Activated T-helper 2 cell treated with anti-CD3 and anti-CD28 coated beads, Interferon-gamma antibody, Interleukin-2, Interleukin-4, amounts not matched to agents 10 μg/mL and 5 μg/mL and 100 μg/mL, durations not matched to agents 14 hours and 24 hours and 36 hours (primary cell): ENCODE measurements at regions not wholly inside any gene's neighbourhood (a gene's known extent, or its start where the extent isn't known, plus 50 kb on each side); places are given as distances from the start of the nearest gene placed in this dataset.
"Not testable (repeated sequence)": the region's sequence is repeated elsewhere in the genome, so short reads cannot be mapped to it uniquely, and the experiment has no call there.

ENCODE experiments used
- DNase-seq: peaks from one replicate; pipeline ENCODE4 v3.0.0; 2021; ENCODE audit warnings: low spot score
- H3K27ac Mint-ChIP-seq: one replicate; pipeline ENCODE4 v1.8.0; 2021; ENCODE audit warnings: mixed read lengths
- H3K27me3 Mint-ChIP-seq: one replicate; pipeline ENCODE4 v1.8.0; 2021; ENCODE audit warnings: low read depth, mixed read lengths
- H3K36me3 Mint-ChIP-seq: one replicate; pipeline ENCODE4 v1.8.0; 2021; ENCODE audit warnings: low read depth, mixed read lengths
- H3K4me1 Mint-ChIP-seq: one replicate; pipeline ENCODE4 v1.8.0; 2021; ENCODE audit warnings: low read depth, mixed read lengths
- H3K4me3 Mint-ChIP-seq: one replicate; pipeline ENCODE4 v1.8.0; 2021; ENCODE audit warnings: low read depth, mild to moderate bottlenecking, moderate library complexity, mixed read lengths
- H3K9me3 Mint-ChIP-seq: one replicate; pipeline ENCODE4 v1.8.0; 2021; ENCODE audit warnings: mixed read lengths
- intact Hi-C: fragments of 100-400 bp; cut with micrococcal nuclease; formaldehyde crosslinking; loops from one replicate; pipeline ENCODE4 v1.15.1; 2023

- intact Hi-C loops, result loop anchor here (5.0 kb wide), 1 partner anchor 79 kb away; no protein-coding TSS in a partner anchor
- no peak for DNase-seq
- H3K36me3 Mint-ChIP-seq, result peaks cover 6% of the 10 kb centered on the region
- H3K27me3 Mint-ChIP-seq, result no peaks in the 10 kb centered on the region
- H3K4me1 Mint-ChIP-seq, result peaks cover 46% of the 10 kb centered on the region
- H3K4me3 Mint-ChIP-seq, result no peak overlapping the region
- peaks cover 10% of the 10 kb centered on the region for H3K9me3 Mint-ChIP-seq
- no peak overlapping the region for H3K27ac Mint-ChIP-seq
These were observed 249.3 kb upstream of the DUSP10 start for GRCh38 chr1:221991221-221991620.

- intact Hi-C loops, result loop anchor here (5.0 kb wide), 1 partner anchor 77 kb away; no protein-coding TSS in a partner anchor
- DNase-seq, result no peak
- Mint-ChIP-seq H3K9me3 (peaks cover 7% of the 10 kb centered on the region), H3K36me3 (peaks cover 6% of the 10 kb centered on the region), H3K4me1 (peaks cover 41% of the 10 kb centered on the region), H3K27ac (no peak overlapping the region), H3K27me3 (no peaks in the 10 kb centered on the region), H3K4me3 (no peak overlapping the region)
These were observed 247.9 kb upstream of the DUSP10 start for GRCh38 chr1:221989741-221990140.

- no peak overlapping the region for H3K27ac Mint-ChIP-seq
- DNase-seq, result no peak
- peaks cover 32% of the 10 kb centered on the region for H3K4me1 Mint-ChIP-seq
- H3K36me3 Mint-ChIP-seq, result peaks cover 6% of the 10 kb centered on the region
- H3K27me3 Mint-ChIP-seq, result no peaks in the 10 kb centered on the region
- H3K9me3 Mint-ChIP-seq, result peaks cover 7% of the 10 kb centered on the region
- H3K4me3 Mint-ChIP-seq, result no peak overlapping the region
- intact Hi-C loops, result no loop called here
These were observed 246.9 kb upstream of the DUSP10 start for GRCh38 chr1:221988829-221989228.

GRCh38 chr1:221987860-221988520 is 246.1 kb upstream of the DUSP10 start:
- H3K27me3 Mint-ChIP-seq, result peaks cover 7% of the 10 kb centered on the region
- H3K9me3 Mint-ChIP-seq, result peaks cover 7% of the 10 kb centered on the region
- no peak overlapping the region for H3K27ac Mint-ChIP-seq
- H3K36me3 Mint-ChIP-seq, result peaks cover 6% of the 10 kb centered on the region
- DNase-seq, result no peak
- H3K4me1 Mint-ChIP-seq, result peaks cover 26% of the 10 kb centered on the region
- no peak overlapping the region for H3K4me3 Mint-ChIP-seq
- intact Hi-C loops, result no loop called here

- Mint-ChIP-seq H3K27ac (no peak overlapping the region), H3K4me1 (peaks cover 6% of the 10 kb centered on the region), H3K9me3 (no peaks in the 10 kb centered on the region), H3K4me3 (no peak overlapping the region), H3K27me3 (peaks cover 15% of the 10 kb centered on the region), H3K36me3 (no peaks in the 10 kb centered on the region)
- DNase-seq, result no peak
- intact Hi-C loops, result no loop called here
These were observed 241.6 kb upstream of the DUSP10 start for GRCh38 chr1:221983444-221983843.

GRCh38 chr1:221981461-221981860 is 239.6 kb upstream of the DUSP10 start:
- Mint-ChIP-seq H3K27ac (no peak overlapping the region), H3K36me3 (no peaks in the 10 kb centered on the region), H3K9me3 (no peaks in the 10 kb centered on the region), H3K27me3 (peaks cover 15% of the 10 kb centered on the region), H3K4me1 (peaks cover 2% of the 10 kb centered on the region), H3K4me3 (no peak overlapping the region)
- DNase-seq, result no peak
- intact Hi-C loops, result no loop called here

- H3K36me3 Mint-ChIP-seq, result no peaks in the 10 kb centered on the region
These were observed 237.6 kb upstream of the DUSP10 start for GRCh38 chr1:221979444-221980032.

GRCh38 chr1:221978631-221979334 is 236.9 kb upstream of the DUSP10 start:
- H3K27ac Mint-ChIP-seq, H3K4me3 Mint-ChIP-seq, H3K4me1 Mint-ChIP-seq, intact Hi-C loops, H3K9me3 Mint-ChIP-seq, H3K36me3 Mint-ChIP-seq, DNase-seq: not testable (repeated sequence)
- peaks cover 15% of the 10 kb centered on the region for H3K27me3 Mint-ChIP-seq

More at GRCh38 chr1:221979444-221980032, 237.6 kb upstream of the DUSP10 start:
- peaks cover 2% of the 10 kb centered on the region for H3K4me1 Mint-ChIP-seq
- no peak overlapping the region for H3K27ac Mint-ChIP-seq
- no peaks in the 10 kb centered on the region for H3K9me3 Mint-ChIP-seq
- H3K4me3 Mint-ChIP-seq, result no peak overlapping the region
- no peak for DNase-seq
- H3K27me3 Mint-ChIP-seq, result peaks cover 15% of the 10 kb centered on the region
- intact Hi-C loops, result no loop called here

- H3K36me3 Mint-ChIP-seq, intact Hi-C loops, H3K9me3 Mint-ChIP-seq, DNase-seq, H3K4me3 Mint-ChIP-seq, H3K27me3 Mint-ChIP-seq, H3K4me1 Mint-ChIP-seq, H3K27ac Mint-ChIP-seq: not testable (repeated sequence)
These were observed 231.9 kb upstream of the DUSP10 start for GRCh38 chr1:221973787-221974186.

- intact Hi-C loops, result no loop called here
- Mint-ChIP-seq H3K27ac (no peak overlapping the region), H3K27me3 (no peaks in the 10 kb centered on the region), H3K4me3 (no peak overlapping the region), H3K4me1 (no peaks in the 10 kb centered on the region), H3K36me3 (no peaks in the 10 kb centered on the region), H3K9me3 (no peaks in the 10 kb centered on the region)
- no peak for DNase-seq
These were observed 230.7 kb upstream of the DUSP10 start for GRCh38 chr1:221972276-221973235.

- H3K27me3 Mint-ChIP-seq, H3K36me3 Mint-ChIP-seq, H3K4me3 Mint-ChIP-seq, H3K4me1 Mint-ChIP-seq, DNase-seq, intact Hi-C loops, H3K9me3 Mint-ChIP-seq, H3K27ac Mint-ChIP-seq: not testable (repeated sequence)
These were observed 229.1 kb upstream of the DUSP10 start for GRCh38 chr1:221971035-221971434.

GRCh38 chr1:221969298-221969858 is 227.5 kb upstream of the DUSP10 start:
- H3K36me3 Mint-ChIP-seq, H3K27ac Mint-ChIP-seq, H3K4me3 Mint-ChIP-seq, H3K9me3 Mint-ChIP-seq, H3K4me1 Mint-ChIP-seq, H3K27me3 Mint-ChIP-seq, intact Hi-C loops, DNase-seq: not testable (repeated sequence)
